OCI-LY1 (cell line): ENCODE measurements at regions not wholly inside any gene's neighbourhood (a gene's known extent, or its start where the extent isn't known, plus 50 kb on each side); places are given as distances from the start of the nearest gene placed in this dataset.

ENCODE experiments used
- CTCF ChIP-seq: fragments of 200-600 bp; sonication (generic), shearing (Covaris generic); IDR thresholded peaks from 2 replicates; pipeline ENCODE4 v1.5.1; 2017; ENCODE audit warnings: mild to moderate bottlenecking, antibody characterized with exemption, low read length, moderate library complexity, mixed read lengths
- EZH2 ChIP-seq: fragments of 200-600 bp; sonication (generic), shearing (Covaris generic); IDR thresholded peaks from 2 replicates; pipeline ENCODE4 v1.8.0; 2017; ENCODE audit warnings: borderline replicate concordance, mixed run types, mild to moderate bottlenecking, antibody characterized with exemption, low read length, moderate library complexity, mixed read lengths

- TF ChIP-seq CTCF (no peak), EZH2 (no peak)
These were observed 431.4 kb downstream of the KCNJ18 start for GRCh38 chr17:22123536-22124281.
